Large intestine (tissue), 3 donors: ENCODE measurements at regions not wholly inside any gene's neighbourhood (a gene's known extent, or its start where the extent isn't known, plus 50 kb on each side); places are given as distances from the start of the nearest gene placed in this dataset.

Experiments used
- DNase-seq, 2 donors: peaks; one replicate each; pipeline versions ENCODE4 v3.0.0 to v3.0.0-alpha.2; 2013
- H3K27ac ChIP-seq: one replicate; pipeline ENCODE4 v1.5.1; 2013; ENCODE audit warnings: low read length
- H3K27me3 ChIP-seq: 2 replicates; pipeline ENCODE4 v1.6.1; 2013; ENCODE audit warnings: low read length; ENCODE audit not compliant: control insufficient read depth, insufficient read depth
- H3K36me3 ChIP-seq: 2 replicates; pipeline ENCODE4 v1.6.1; 2013; ENCODE audit warnings: low read length; ENCODE audit not compliant: control insufficient read depth, insufficient read depth
- H3K4me1 ChIP-seq: one replicate; pipeline ENCODE4 v1.6.1; 2013; ENCODE audit warnings: low read length; ENCODE audit not compliant: control insufficient read depth, insufficient read depth
- H3K4me3 ChIP-seq: one replicate; pipeline ENCODE4 v1.5.1; 2013; ENCODE audit warnings: low read length
- H3K9me3 ChIP-seq: one replicate; pipeline ENCODE4 v1.6.1; 2013; ENCODE audit warnings: mild to moderate bottlenecking, low read depth, low read length, moderate library complexity; ENCODE audit not compliant: control insufficient read depth
- WGBS: methylation state at CpG from one replicate; pipeline ENCODE4 v1.1.5; 2013; ENCODE audit warnings: low lambda C conversion rate; ENCODE audit not compliant: insufficient coverage; 5-methylcytosine and 5-hydroxymethylcytosine counted together

- H3K4me1 ChIP-seq: no peaks in the 10 kb centered on the region
- no peak overlapping the region for H3K27ac ChIP-seq
- DNase-seq: no peak
- H3K27me3 ChIP-seq: no peaks in the 10 kb centered on the region
- no peaks in the 10 kb centered on the region for H3K36me3 ChIP-seq
- H3K4me3 ChIP-seq: no peak overlapping the region
- H3K9me3 ChIP-seq: no peaks in the 10 kb centered on the region
Measured at GRCh38 chr5:123720339-123720738, 208.4 kb downstream of the CSNK1G3 start.

GRCh38 chr5:123719004-123719403, 207.0 kb downstream of the CSNK1G3 start:
- Histone ChIP-seq H3K27ac (no peak overlapping the region), H3K27me3 (no peaks in the 10 kb centered on the region), H3K4me1 (no peaks in the 10 kb centered on the region), H3K36me3 (no peaks in the 10 kb centered on the region), H3K4me3 (no peak overlapping the region), H3K9me3 (no peaks in the 10 kb centered on the region)
- WGBS: no CpG with 5 or more reads among the region's 3 CpGs
- DNase-seq: no peak

- no peak for DNase-seq
- peaks cover under 1% of the 10 kb centered on the region for H3K9me3 ChIP-seq
- H3K4me3 ChIP-seq: no peak overlapping the region
- no peaks in the 10 kb centered on the region for H3K4me1 ChIP-seq
- no peaks in the 10 kb centered on the region for H3K36me3 ChIP-seq
- WGBS: 86% methylated on average over 1 of the region's 1 CpG
- no peak overlapping the region for H3K27ac ChIP-seq
- H3K27me3 ChIP-seq: no peaks in the 10 kb centered on the region
Measured at GRCh38 chr5:123718238-123718637, 206.3 kb downstream of the CSNK1G3 start.

DNA sequence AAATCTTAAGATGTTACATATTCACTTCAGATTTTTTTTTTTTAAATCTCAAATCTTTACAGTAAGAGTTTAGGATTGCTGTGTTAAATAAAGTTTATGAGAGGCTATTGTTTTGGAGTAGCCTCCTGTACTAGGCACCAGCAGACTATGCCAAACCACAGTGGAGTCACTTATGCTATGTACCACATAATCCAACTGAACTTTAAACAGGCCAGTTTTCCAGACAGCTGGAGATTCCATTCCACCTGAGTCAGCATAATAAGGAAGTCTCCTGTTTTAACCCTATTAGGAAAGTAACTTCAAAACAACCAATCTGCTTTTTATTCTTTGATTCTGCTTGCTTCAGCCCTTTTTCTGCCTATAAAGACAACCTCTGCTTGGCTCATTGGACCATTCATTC, 205.2 kb downstream of the CSNK1G3 start:
- Histone ChIP-seq H3K4me1 (no peaks in the 10 kb centered on the region), H3K27ac (no peak overlapping the region), H3K27me3 (no peaks in the 10 kb centered on the region), H3K36me3 (no peaks in the 10 kb centered on the region), H3K9me3 (peaks cover 2% of the 10 kb centered on the region), H3K4me3 (no peak overlapping the region)
- DNase-seq: no peak

DNA sequence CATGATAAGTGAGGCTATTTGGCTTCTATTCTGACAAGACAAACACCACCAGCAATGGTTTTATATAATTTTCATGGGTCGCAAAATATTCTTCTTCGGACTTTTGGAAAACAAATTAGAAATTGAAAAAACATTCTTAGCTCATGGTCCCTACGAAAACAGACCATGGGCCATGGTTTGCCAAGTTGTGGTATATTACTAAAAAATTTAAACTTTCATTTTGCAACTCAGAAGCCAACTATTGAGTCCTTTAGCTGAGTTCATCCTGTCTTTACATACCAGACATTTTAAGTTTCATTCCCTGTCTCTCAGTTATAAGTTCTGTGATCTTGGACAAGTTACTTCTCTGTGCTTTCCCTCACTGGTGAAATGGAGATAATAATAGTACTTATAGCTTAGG, 198.1 kb downstream of the CSNK1G3 start:
- Histone ChIP-seq H3K9me3 (peaks cover 2% of the 10 kb centered on the region), H3K27me3 (no peaks in the 10 kb centered on the region), H3K4me3 (no peak overlapping the region), H3K27ac (no peak overlapping the region), H3K36me3 (no peaks in the 10 kb centered on the region), H3K4me1 (no peaks in the 10 kb centered on the region)
- DNase-seq: no peak
- WGBS: no CpG with 5 or more reads among the region's 3 CpGs

DNA sequence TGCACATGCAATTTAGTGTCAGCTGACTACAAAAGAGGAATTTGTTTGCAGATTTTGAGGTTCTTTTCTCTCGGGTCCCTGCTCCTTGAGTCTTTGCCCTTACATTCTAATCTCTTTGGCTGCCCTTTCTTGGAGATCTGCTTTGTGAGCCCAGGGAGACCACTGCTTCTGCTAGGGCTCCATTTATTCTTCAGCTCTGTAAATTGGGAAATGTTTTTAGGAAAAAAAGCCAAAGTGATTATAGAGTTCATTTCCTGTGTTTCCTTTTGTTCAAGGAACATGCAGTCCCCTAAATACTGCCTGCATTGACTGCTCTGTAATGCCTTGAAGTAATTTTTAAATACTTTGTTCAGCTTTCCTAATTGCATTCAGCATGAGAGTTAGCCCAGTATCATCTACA, 197.4 kb downstream of the CSNK1G3 start:
- Histone ChIP-seq H3K4me1 (no peaks in the 10 kb centered on the region), H3K9me3 (peaks cover 2% of the 10 kb centered on the region), H3K36me3 (no peaks in the 10 kb centered on the region), H3K27me3 (no peaks in the 10 kb centered on the region), H3K27ac (no peak overlapping the region), H3K4me3 (no peak overlapping the region)
- DNase-seq: no peak
- no CpG with 5 or more reads among the region's 1 CpG for WGBS

GRCh38 chr5:123708074-123708806, 196.3 kb downstream of the CSNK1G3 start:
- Histone ChIP-seq H3K36me3 (no peaks in the 10 kb centered on the region), H3K27ac (no peak overlapping the region), H3K27me3 (no peaks in the 10 kb centered on the region), H3K4me1 (no peaks in the 10 kb centered on the region), H3K4me3 (no peak overlapping the region), H3K9me3 (peaks cover 1% of the 10 kb centered on the region)
- no CpG with 5 or more reads among the region's 3 CpGs for WGBS
- DNase-seq: no peak

- no peak for DNase-seq
- H3K27ac ChIP-seq: no peak overlapping the region
- no peak overlapping the region for H3K4me3 ChIP-seq
Measured at GRCh38 chr5:123706531-123706930, 194.6 kb downstream of the CSNK1G3 start.

DNA sequence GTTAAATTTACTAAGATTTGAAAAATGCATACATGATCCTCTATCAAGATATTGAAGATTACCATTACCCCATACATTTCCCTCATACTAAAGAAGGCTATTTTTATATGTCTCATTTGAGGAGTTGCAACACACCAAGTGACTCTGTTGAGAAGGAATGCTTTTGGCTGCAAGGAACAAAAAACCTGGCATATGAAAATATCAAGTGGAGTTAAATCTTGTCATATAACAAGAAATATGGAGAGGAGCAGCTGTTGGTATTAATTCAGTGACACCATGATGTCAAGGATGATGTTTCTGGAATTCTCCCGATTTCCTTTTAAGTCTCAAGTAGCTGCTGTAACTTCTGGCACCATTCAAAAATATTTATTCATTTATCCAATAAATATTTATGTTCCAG, 193.8 kb downstream of the CSNK1G3 start:
- no peak overlapping the region for H3K27ac ChIP-seq
- no CpG with 5 or more reads among the region's 1 CpG for WGBS
- H3K27me3 ChIP-seq: no peaks in the 10 kb centered on the region
- H3K36me3 ChIP-seq: no peaks in the 10 kb centered on the region
- no peaks in the 10 kb centered on the region for H3K4me1 ChIP-seq
- no peak overlapping the region for H3K4me3 ChIP-seq
- H3K9me3 ChIP-seq: no peaks in the 10 kb centered on the region
- no peak for DNase-seq

More at GRCh38 chr5:123706531-123706930, 194.6 kb downstream of the CSNK1G3 start:
- H3K27me3 ChIP-seq: no peaks in the 10 kb centered on the region
- H3K36me3 ChIP-seq: no peaks in the 10 kb centered on the region
- no peaks in the 10 kb centered on the region for H3K4me1 ChIP-seq
- H3K9me3 ChIP-seq: no peaks in the 10 kb centered on the region

DNA sequence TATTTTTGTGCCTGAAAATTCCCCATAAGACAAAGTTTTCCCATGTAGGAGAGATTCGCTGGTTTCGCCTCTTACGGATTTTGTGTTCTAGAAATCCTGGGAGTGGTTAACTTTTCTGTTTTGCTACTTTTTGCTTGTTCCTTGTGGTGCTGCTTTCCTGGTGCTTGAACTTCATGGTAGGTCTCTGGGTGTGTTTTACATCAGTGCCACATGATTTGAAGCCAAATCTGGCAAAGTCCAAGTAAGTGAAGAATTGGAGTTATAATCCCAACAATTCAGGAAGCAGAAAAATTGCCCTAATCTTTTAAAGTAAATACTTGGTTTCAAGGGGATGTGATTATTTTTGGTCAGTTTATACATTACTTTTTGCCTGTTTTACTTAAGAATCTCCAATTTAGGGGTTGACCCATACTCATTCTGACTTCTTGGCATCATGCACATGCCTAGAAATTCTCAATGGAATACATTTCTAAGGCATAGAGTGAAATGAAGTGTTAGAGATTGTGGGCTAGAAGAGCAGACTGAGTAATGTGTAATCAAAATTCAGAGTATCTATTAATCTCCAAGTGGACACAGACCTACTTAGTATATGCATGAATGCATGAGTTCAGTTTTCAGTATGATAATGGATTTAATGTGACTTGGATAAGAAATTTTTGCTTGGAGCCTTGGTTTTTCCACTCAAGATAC, 189.7 kb downstream of the CSNK1G3 start:
- H3K9me3 ChIP-seq: no peaks in the 10 kb centered on the region

More for the DNA sequence above, 189.7 kb downstream of the CSNK1G3 start:
- Histone ChIP-seq H3K4me3 (no peak overlapping the region), H3K36me3 (no peaks in the 10 kb centered on the region), H3K4me1 (no peaks in the 10 kb centered on the region), H3K27me3 (no peaks in the 10 kb centered on the region), H3K27ac (no peak overlapping the region)
- WGBS: no CpG with 5 or more reads among the region's 3 CpGs
- DNase-seq: no peak
